CMK (cell line): ENCODE measurements at regions not wholly inside any gene's neighbourhood (a gene's known extent, or its start where the extent isn't known, plus 50 kb on each side); places are given as distances from the start of the nearest gene placed in this dataset.

Experiments
- DNase-seq: peaks from one replicate; pipeline ENCODE4 v3.0.0-alpha.2; 2010; ENCODE audit warnings: low read depth

DNA sequence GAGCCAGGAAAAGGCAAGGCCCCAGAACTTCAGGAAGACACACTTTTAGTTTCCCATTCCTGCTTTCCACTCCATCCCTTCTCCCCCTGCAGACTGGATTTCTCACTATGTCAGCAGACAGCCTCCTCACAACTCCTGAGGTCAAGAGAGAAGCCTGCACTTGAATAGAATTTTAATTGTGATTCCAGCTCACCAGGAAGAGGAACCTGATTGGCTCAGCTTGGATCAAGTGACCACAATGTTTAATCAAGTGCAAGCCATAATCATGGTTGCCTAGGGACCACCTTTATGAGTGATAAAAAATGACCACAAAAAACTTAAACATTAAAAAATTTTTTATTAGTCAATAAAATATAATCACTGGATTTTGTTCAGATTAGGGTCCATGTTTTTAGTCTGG, 244.7 kb upstream of the RHOBTB1 start:
- no peak for DNase-seq

- DNase-seq = no peak
Observed at GRCh38 chr10:61188101-61188500, 244.1 kb upstream of the RHOBTB1 start.

GRCh38 chr10:61187601-61188000, 243.6 kb upstream of the RHOBTB1 start:
- no peak for DNase-seq

- no peak for DNase-seq
Observed at GRCh38 chr10:61186408-61186807, 242.4 kb upstream of the RHOBTB1 start.

- DNase-seq = no peak
Observed at GRCh38 chr10:61184429-61184828, 240.4 kb upstream of the RHOBTB1 start.

- no peak for DNase-seq
Observed at GRCh38 chr10:61183967-61184366, 240.0 kb upstream of the RHOBTB1 start.

DNA sequence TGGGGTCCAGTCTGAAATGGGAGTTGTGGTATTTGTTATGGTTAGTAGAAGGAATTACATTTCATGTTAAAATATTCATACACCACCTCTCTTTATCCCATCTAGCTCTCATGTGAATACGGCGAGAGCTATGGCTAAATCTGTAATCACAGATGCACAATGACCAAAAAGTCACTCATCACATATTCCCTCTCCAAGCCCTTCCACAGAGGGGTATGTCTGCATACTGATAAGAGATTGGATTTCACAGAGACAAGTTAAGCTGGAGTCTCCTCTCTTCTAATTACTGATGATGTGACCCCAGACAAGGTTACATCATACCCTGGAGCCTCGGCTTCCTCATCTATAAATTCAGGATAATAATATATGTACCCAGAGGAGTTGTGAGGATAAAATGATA, 237.8 kb upstream of the RHOBTB1 start:
- no peak for DNase-seq

- no peak for DNase-seq
Observed at GRCh38 chr10:61179771-61180170, 235.8 kb upstream of the RHOBTB1 start.

- no peak for DNase-seq
Observed at GRCh38 chr10:61176424-61176823, 232.4 kb upstream of the RHOBTB1 start.

DNA sequence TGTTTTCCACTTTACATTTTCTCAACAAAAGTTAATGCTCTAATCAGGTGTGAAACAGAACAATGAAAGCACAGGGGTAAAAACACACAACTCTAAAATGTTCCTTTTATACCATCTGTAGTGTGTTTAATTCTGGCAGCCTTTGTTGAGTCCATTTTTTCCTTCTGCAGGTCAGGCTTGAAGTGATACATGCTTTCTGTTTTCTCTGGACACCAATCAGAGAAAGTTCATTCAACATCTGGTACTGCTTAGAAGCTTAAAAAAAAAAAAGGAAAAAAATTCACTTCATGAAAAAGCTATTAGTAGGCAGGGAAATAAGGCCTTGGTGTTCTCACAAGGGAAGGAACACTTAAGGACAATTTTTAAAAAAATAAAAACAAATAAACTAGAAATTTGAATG, 231.3 kb upstream of the RHOBTB1 start:
- DNase-seq = no peak

DNA sequence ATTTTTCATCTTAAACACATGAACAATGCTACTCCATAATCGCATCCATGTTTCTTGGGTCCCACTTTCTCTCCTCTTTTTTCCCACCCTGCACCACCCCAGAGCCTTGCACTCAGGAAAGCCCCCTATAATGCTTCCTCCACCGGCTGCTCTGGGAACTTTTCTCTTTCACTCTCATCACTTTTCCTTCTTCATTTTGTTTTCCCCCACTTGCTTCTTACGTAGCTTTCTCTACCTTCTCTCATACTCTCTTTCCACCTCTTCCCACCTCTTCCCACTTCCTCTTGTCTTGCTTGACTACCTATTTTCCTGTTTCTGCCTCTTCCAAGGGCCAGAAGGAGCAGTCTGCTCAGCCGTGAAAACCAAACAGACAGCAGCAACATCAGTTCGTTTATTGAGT, 229.5 kb upstream of the RHOBTB1 start:
- no peak for DNase-seq

DNA sequence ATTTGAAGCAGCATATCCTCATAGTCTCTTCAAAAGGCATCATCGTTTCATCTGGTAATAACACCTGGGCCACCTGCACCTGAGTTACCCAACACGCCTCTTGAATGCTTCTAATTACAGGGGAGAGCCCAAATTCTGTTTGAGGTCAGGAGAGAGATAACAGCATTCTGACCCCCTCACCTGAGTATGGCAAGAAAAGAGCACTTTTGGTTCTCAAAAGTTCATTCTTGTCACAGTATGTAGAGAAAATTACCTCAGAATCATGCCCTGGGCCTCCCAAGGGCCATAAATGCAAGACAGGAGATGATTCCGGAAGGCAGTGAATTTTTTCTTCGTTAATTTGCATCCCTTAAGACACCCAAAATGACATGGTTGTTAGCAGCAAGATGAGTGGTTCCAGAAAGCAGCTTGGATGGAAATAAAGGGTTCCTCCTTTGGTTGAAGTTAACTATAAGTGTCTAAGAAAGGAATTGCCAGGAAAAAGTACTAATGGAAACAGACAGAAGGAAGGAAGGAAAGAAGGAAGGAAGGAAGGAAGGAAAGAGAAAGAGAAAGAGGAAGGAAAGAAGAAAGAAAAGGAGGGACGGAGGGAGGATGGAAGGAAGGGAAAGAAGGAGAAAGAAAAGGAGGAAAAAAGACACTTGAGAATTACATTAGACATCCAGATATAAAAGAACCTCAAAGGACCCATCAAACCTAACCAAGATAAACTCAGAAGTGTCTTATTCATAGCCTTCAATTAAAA, 228.4 kb upstream of the RHOBTB1 start:
- DNase-seq = no peak

GRCh38 chr10:61170594-61170993, 226.6 kb upstream of the RHOBTB1 start:
- no peak for DNase-seq

- no peak for DNase-seq
Observed at GRCh38 chr10:61169294-61169693, 225.3 kb upstream of the RHOBTB1 start.

DNA sequence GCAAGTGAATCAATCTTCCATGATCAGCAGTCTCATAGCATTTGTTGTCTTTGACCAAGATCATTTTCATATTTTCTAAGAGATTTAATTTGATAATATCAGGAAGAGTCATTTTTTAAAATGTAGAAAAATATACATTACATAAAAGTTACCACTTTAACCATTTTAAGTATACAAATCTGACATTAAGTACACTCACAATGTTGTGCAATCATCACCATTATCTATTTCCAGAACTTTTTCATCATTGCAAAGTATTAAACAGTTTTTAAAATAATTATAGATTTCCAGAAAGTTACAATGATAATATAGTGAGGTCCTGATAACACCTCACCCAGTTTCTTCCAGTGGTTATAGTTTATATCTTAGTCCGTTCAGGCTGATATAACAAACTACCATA, 222.5 kb upstream of the RHOBTB1 start:
- DNase-seq = no peak

DNA sequence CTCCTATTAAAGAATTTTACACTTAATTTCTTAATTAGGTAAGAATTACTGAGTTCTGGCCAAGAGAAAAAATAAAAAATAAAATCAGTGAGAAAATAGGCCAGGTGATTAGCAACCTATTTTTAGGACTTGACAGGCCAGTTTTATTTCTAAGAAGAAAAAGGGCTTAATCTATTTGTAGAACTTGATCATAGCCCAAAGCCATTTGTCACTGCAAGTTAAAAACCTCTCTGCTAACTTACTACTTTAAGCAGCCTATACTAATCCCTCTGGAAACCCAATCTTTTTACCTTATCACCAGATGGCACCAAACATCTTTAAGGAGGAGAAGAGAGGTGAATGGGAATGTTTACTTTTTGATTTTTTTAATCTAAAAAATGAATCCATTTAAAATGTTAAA, 222.1 kb upstream of the RHOBTB1 start:
- no peak for DNase-seq

- no peak for DNase-seq
Observed at GRCh38 chr10:61164458-61165160, 220.6 kb upstream of the RHOBTB1 start.

DNA sequence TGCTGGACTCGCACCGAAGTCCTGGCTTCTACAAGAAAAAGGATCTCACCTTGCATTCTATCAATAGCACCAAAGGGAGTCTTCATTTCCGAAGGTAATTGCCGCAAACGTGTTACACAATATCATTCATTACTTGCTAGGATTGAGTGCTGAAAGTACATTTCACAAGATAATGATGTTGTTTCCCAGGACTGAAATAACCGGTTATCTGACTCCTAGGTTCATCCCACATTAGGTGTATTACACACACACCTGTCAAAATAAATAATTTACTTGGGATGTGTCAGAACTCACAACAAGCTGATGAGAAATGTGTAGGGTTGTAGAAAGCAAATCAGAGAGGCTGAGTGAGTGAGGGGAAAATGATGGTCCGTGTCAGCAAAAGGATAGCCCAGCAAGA, 219.4 kb upstream of the RHOBTB1 start:
- DNase-seq = no peak

DNA sequence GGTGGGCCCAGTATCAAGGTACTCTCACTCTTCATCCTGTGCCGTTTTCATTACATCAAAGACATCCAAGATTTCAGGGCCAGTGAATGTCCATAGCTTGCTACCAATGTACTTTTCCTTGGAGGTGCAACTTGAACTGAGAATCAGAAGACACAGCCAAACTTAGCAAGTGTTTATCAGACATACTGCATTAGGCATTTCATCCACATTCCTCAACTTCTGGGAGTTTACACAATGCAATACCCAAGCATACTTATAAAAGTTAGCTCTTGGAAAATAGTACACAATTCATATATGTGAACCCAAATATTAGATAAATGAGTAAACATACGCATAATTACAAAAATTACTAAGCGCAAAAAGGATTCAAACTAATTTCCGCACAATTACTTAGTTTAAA, 216.3 kb upstream of the RHOBTB1 start:
- no peak for DNase-seq

DNA sequence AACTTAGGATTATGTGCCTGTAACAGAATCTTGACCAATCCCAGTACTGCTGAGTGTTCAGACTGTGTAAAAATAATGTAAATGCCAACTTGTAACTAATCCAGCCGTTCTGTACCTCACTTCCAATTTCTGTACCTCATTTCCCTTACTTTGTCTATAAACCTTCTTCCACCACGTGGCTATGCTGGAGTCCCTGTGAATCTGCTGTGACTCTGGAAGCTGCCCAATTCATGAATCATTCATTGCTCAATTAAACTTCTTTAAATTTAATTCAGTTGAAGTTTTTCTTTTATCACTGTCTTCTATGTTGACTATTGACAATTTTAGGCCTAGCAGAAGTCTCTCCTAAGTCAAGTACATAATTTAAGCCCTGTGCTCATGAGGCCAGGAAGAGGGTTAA, 215.3 kb upstream of the RHOBTB1 start:
- DNase-seq = no peak

DNA sequence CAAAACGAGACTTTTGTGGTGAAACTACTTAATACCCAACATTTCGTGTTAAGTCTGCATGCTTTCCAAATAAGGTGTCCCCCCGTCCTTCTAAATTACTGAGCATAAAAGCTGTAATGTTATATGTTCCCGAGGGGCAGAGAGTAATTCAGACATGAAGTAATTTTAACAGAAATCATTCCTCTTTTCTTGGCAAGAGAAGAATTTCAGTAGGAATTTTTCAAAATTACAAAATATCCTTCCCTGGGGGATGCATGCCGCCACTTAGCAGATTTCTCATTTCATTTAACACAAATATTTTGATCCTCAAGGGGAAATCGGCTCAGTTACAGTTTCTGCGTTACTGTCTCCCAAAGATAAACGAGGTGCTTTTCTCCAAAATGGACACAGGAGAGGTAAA, 213.2 kb upstream of the RHOBTB1 start:
- DNase-seq = no peak

GRCh38 chr10:61153771-61154170, 209.8 kb upstream of the RHOBTB1 start:
- no peak for DNase-seq

DNA sequence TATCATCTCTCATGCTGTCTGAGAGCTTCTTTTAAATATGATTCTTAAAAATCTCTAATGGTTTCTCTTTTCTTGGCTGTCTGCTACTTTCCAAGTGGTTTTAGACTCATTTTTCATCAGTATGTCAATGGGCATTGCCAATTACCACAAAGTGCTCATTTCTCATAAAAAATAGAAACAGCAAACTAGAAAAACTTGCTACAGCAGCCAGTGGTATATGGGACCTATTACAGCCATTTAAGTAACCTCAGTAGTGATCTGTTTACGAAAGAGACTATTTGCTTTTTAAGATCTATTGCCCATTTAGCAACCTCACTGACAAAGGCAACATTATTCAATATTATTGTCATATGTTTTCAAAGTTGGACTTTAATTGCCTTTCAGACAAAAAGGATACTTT, 207.1 kb upstream of the RHOBTB1 start:
- DNase-seq = no peak

DNA sequence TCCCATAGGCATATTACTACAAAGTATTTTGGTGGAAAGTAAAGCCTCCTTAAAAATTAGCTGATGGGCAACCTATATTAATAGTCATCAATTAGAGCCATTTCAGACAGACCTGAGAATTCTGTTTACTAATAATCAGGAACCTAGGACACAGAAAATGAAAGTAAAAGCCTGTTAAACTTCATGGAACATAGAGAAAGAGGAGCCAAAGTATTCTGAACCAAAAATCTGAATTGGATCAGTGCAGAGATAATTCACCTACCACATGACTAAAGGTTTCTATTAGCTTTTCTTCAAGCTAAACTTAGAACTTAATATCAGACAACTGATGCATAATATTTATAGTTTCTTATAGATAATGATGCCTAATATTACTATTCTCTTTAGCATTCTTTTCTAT, 204.5 kb upstream of the RHOBTB1 start:
- no peak for DNase-seq
